Sciatic nerve (tissue), 2 donors: ENCODE measurements at regions not wholly inside any gene's neighbourhood (a gene's known extent, or its start where the extent isn't known, plus 50 kb on each side); places are given as distances from the start of the nearest gene placed in this dataset.
A peak's percentile ranks its signal among the peaks of the same experiment; 100 is the strongest.
"Not testable (repeated sequence)": the region's sequence is repeated elsewhere in the genome, so short reads cannot be mapped to it uniquely, and the experiment has no call there.

Source experiments
- ATAC-seq: fragments of 200-7000 bp; cut with Tn5 transposase; one replicate; pipeline ENCODE4 v1.9.1; 2020; ENCODE audit warnings: mild to moderate bottlenecking, moderate library complexity
- DNase-seq: peaks from one replicate; pipeline ENCODE4 v3.0.0-alpha.2; 2020; ENCODE audit warnings: low spot score
- intact Hi-C: fragments of 100-400 bp; cut with DNase I; formaldehyde crosslinking; loops from one replicate; pipeline ENCODE4 v1.14.2; 2022
- donor health status: DM: no; HTN: no; CAD: no.
- donor health status: DM: no; HTN: no; CAD: no.

GRCh38 chr2:133624551-133624950, 56.3 kb upstream of the NCKAP5 start:
- ATAC-seq: no peak
- intact Hi-C loops: no loop called here

GRCh38 chr2:133627741-133628140, 59.5 kb upstream of the NCKAP5 start:
- no peak for DNase-seq
- ATAC-seq: no peak
- intact Hi-C loops: no loop called here

More at GRCh38 chr2:133624551-133624950, 56.3 kb upstream of the NCKAP5 start:
- no peak for DNase-seq

GRCh38 chr2:133633309-133633708, 65.0 kb upstream of the NCKAP5 start:
- DNase-seq: no peak
- intact Hi-C loops: no loop called here
- ATAC-seq: no peak

DNA sequence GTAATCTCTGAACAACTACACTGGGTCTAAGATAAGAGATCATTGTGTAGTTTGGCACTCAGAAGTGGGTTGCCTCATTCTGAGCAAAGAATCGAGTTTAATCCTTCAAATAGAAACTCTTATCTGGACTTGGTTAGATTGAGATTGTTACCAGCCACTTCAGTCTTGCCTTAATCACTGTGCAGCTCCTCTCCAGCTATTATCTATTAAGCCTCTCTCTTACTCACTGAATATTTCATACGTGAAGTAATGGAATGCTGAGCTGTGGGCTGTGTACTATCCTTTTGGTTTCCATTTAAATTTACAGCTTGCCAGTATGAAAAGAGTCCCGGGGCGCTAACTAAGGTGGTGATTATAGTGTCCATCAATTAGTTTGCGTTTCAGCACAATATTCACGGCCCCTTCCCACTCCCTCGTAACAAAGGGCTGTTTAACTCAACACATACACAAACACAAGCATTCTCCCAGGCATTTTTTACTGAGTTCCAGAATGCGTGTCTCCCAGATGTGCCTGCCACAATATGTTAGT, 65.7 kb upstream of the NCKAP5 start:
- intact Hi-C loops: no loop called here

GRCh38 chr2:133635131-133635530, 66.9 kb upstream of the NCKAP5 start:
- ATAC-seq (peak; percentile 52), DNase-seq (no peak)
- intact Hi-C loops: no loop called here

More for the DNA sequence above, 65.7 kb upstream of the NCKAP5 start:
- ATAC-seq (peak; percentile 89), DNase-seq (no peak)

DNA sequence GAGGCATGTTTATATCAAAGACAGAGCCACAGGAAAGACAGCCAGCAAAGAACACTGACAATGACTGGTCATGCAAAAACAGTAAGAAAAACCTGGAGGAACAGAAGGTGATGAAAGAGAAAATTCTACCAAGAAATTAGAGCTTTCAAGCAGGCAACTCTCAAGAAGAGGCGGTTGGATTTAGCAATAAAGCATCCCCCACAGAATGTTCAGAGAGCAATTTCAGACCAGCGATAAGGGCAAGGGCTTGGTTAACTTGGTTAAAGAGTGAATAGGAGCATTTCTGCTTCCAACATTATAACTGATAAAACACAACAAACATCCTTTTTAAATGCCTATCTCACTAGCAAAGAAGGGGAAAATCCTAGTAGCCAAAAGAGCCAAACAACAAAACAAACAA, 68.0 kb upstream of the NCKAP5 start:
- intact Hi-C loops: no loop called here
- ATAC-seq: no peak
- DNase-seq: no peak

- DNase-seq (no peak), ATAC-seq (no peak)
- intact Hi-C loops: no loop called here
These were observed 71.8 kb upstream of the NCKAP5 start for GRCh38 chr2:133640103-133640502.

DNA sequence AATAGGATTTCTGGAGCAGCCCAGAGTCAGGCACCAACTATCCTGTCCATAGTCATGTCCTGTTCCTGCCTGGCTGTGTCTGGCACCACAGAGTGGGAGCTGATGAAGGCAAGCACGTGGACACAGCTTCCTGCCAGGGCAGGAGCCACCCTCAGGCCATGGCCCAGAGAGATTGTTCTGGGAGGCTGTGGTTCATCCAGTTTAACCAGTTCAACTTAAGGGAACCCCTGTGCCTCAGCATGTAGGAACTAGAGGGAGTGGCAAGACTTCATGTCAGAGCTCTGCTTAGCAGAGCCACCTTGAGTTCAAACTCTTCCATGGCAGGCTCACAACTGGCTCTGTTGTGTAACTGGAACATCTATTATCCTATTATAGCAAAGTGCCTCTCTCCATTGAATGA, 73.2 kb upstream of the NCKAP5 start:
- peak; percentile 81 for ATAC-seq
- intact Hi-C loops: no loop called here
- no peak for DNase-seq

DNA sequence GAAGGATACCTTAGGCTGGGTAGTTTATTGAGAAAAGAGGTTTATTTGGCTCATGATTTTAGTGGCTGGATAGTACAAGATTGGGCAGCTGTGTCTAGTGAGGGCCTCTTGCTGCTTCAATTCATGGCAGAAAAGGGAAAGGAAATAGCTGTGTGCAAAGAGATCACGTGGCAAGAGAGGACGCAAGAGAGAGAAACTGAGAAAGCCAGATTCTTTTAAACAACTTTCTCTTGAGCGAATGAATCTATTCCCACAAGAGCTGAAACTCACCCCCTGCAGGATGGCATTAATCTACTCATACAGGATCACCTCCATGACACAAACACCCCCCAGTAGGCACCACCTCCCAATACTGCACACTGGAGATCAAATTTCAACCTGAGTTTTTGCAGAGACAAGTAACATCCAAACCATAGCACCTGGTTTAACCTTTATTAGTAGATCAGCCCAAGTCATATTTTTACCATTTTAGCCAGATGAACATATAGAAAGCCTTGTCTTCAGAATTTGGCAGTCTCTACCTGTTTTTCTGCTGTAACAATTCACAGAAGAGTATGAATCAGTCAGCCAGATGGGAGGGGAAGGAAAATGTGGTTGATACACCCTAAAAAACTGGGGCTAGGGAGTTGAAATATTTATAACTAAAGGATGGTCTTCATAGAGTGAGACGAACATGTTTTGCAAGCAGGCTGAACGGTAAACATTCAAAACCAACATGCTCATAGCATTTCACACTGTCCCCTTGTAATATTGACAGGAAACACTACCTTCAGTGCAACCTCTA, 73.9 kb upstream of the NCKAP5 start:
- ATAC-seq: no peak
- intact Hi-C loops: no loop called here
- no peak for DNase-seq

GRCh38 chr2:133642791-133643191, 74.5 kb upstream of the NCKAP5 start:
- ATAC-seq: peak; percentile 70
- no peak for DNase-seq
- intact Hi-C loops: no loop called here

DNA sequence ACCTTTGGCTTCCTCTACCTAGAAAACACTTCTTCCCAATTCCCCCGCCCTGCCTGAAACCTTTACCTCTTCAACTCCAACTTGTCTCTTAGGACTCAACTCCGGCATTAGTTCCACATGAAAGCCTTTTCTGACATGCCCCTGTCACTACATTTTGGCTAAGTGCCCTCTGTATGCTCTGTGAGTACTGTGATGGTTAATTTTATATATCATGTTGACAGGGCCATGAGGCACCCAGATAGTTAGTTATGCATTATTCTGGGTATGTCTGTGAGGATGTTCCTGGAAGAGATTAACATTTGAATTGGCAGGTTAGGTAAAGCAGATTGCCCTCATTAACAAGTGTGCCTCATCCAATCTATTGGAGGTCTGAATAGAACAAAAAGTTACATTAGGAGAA, 75.6 kb upstream of the NCKAP5 start:
- intact Hi-C loops: no loop called here
- no peak for DNase-seq
- no peak for ATAC-seq

- DNase-seq (no peak), ATAC-seq (no peak)
- intact Hi-C loops: no loop called here
These were observed 76.6 kb upstream of the NCKAP5 start for GRCh38 chr2:133644846-133645245.

DNA sequence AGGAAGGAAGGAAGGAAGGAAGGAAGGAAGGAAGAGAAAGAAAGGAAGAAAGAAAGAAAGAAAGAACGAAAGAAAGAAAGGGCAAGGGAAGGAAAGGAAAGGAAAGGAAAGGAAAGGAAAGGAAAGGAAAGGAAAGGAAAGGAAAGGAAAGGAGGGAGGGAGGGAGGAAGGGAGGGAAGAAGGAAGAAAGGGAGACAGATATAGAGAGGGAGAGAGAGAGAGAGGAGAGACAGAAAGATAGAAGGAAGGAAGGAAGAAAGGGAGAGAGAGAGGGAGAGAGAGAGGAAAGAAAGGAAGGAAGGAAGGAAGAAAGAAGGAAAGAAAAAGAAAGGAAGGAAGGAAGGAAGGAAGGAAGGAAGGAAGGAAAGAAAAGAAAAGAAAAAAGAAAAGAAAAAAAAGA, 79.1 kb upstream of the NCKAP5 start:
- ATAC-seq, intact Hi-C loops, DNase-seq: not testable (repeated sequence)

GRCh38 chr2:133651861-133652260, 83.6 kb upstream of the NCKAP5 start:
- DNase-seq (no peak), ATAC-seq (no peak)
- intact Hi-C loops: no loop called here

GRCh38 chr2:133652398-133652797, 84.1 kb upstream of the NCKAP5 start:
- ATAC-seq: peak; percentile 48
- intact Hi-C loops: no loop called here
- no peak for DNase-seq

- intact Hi-C loops: no loop called here
- ATAC-seq (no peak), DNase-seq (no peak)
These were observed 84.8 kb upstream of the NCKAP5 start for GRCh38 chr2:133653056-133653455.

- intact Hi-C loops: no loop called here
- ATAC-seq (no peak), DNase-seq (no peak)
These were observed 86.7 kb upstream of the NCKAP5 start for GRCh38 chr2:133654949-133655348.

DNA sequence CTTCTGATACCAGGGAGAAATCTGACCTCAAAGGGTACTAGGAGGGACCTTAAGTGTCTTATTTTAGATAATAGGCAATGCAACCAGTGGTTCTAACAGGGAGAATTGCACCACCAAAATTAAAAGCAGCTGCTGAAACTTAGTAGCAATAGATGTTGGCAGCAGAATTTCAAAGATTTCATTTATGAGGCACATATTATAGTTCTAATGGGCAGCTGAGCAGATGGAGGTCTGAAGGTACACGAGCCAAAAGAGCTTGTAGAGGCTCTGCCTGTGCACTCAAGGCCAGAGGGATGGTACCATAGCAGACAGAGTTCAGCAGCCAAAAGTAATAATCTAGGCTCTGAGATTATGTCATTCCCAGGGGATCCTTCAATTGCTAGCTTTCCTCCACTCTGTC, 87.3 kb upstream of the NCKAP5 start:
- intact Hi-C loops: no loop called here
- ATAC-seq (peak; percentile 65), DNase-seq (no peak)

DNA sequence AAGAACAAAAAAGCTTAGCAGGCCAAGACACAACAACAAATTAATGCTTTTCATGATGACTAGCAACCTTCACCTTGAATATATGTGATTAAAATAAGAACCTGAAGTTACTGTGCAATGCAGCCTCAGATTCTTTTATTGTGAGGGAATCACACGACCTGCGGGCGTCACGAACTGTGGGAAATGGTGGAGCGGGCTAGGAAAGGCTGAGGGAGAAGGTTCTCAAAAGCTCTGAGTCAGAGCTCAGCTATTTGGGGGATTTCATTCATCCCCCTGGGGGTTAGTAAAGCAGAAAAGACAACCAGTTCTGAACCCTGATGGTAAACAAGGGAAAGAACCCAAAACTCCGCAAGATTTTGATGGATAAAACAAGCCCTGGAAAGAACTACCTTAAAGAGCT, 89.3 kb upstream of the NCKAP5 start:
- intact Hi-C loops: no loop called here
- no peak for DNase-seq
- ATAC-seq: no peak

DNA sequence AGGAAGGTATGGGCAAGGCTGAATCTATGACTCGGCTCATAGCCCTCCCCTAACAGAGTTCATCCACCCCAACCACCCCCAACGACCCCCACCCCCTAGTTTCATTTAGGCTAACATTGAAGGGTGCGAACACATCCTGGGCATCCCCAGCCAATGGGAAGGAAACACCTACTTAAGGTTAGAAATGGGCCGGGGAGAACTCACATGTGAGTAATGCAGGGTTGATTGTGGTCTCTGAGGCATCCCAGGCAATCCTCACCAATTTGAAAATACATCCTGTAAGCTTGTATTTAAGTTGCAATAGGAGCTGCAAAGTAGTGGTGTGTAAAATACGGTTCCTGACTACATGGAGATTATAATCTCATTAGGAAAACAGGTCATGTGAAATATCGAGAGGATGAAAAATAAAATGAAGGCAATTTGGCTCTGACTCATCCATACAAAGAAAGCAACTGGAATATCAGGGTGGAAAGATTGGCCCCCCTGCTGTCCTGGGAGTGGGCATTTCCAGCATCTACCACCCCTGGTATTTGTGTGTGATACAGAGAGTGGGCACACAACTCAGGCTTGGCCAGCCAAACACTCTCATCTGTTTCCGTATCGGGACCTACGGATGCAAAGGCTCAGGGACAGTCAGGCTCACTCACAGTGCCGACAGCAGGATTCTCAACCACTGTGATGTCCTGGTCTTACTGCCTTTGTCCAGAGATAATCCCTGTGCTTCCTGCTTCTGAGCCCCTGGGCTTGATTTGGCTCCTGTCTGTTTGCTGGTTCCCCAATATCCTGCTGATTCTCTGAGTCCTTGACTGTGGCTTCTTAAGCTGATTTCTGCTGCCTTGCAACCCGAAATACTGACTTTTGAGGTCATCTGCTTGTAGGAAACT, 90.0 kb upstream of the NCKAP5 start:
- ATAC-seq (no peak), DNase-seq (no peak)
- intact Hi-C loops: no loop called here
